HG03159 (cell line): ENCODE measurements at regions not wholly inside any gene's neighbourhood (a gene's known extent, or its start where the extent isn't known, plus 50 kb on each side); places are given as distances from the start of the nearest gene placed in this dataset.

ENCODE experiments used
- ATAC-seq: cut with Tn5 transposase; IDR thresholded peaks from one replicate; pipeline ENCODE4 v1.9.1; 2021; ENCODE audit warnings: mild to moderate bottlenecking, moderate library complexity; ENCODE audit not compliant: unreplicated experiment

- no peak for ATAC-seq
These were observed 459.9 kb upstream of the CELF4 start for GRCh38 chr18:38025433-38026038.

GRCh38 chr18:38023871-38024270 is 458.3 kb upstream of the CELF4 start:
- no peak for ATAC-seq

- no peak for ATAC-seq
These were observed 456.6 kb upstream of the CELF4 start for GRCh38 chr18:38022234-38022633.

- ATAC-seq = no peak
These were observed 453.7 kb upstream of the CELF4 start for GRCh38 chr18:38019292-38019691.

- ATAC-seq = no peak
These were observed 445.6 kb upstream of the CELF4 start for GRCh38 chr18:38010971-38011857.

- no peak for ATAC-seq
These were observed 444.4 kb upstream of the CELF4 start for GRCh38 chr18:38010037-38010436.

- no peak for ATAC-seq
These were observed 443.7 kb upstream of the CELF4 start for GRCh38 chr18:38009320-38009719.

GRCh38 chr18:38007676-38008330 is 442.2 kb upstream of the CELF4 start:
- ATAC-seq = no peak

- ATAC-seq = no peak
These were observed 441.4 kb upstream of the CELF4 start for GRCh38 chr18:38007026-38007425.

- no peak for ATAC-seq
These were observed 440.9 kb upstream of the CELF4 start for GRCh38 chr18:38006541-38006940.

GRCh38 chr18:37997695-37998094 is 432.1 kb upstream of the CELF4 start:
- no peak for ATAC-seq

- ATAC-seq = no peak
These were observed 422.3 kb upstream of the CELF4 start for GRCh38 chr18:37987901-37988300.

GRCh38 chr18:37986665-37987064 is 421.1 kb upstream of the CELF4 start:
- ATAC-seq = no peak

GRCh38 chr18:37985126-37985525 is 419.5 kb upstream of the CELF4 start:
- no peak for ATAC-seq

- ATAC-seq = no peak
These were observed 415.0 kb upstream of the CELF4 start for GRCh38 chr18:37980556-37980955.

- ATAC-seq = no peak
These were observed 409.8 kb upstream of the CELF4 start for GRCh38 chr18:37975446-37975845.

- ATAC-seq = no peak
These were observed 401.7 kb upstream of the CELF4 start for GRCh38 chr18:37967261-37967660.

- no peak for ATAC-seq
These were observed 400.0 kb upstream of the CELF4 start for GRCh38 chr18:37965572-37965970.

GRCh38 chr18:37964885-37965571 is 399.4 kb upstream of the CELF4 start:
- ATAC-seq = no peak

- no peak for ATAC-seq
These were observed 398.2 kb upstream of the CELF4 start for GRCh38 chr18:37963837-37964236.

- ATAC-seq = no peak
These were observed 396.8 kb upstream of the CELF4 start for GRCh38 chr18:37962316-37962966.
